ENCODE measurements at regions not wholly inside any gene's neighbourhood (a gene's known extent, or its start where the extent isn't known, plus 50 kb on each side); places are given as distances from the start of the nearest gene placed in this dataset.

DNA sequence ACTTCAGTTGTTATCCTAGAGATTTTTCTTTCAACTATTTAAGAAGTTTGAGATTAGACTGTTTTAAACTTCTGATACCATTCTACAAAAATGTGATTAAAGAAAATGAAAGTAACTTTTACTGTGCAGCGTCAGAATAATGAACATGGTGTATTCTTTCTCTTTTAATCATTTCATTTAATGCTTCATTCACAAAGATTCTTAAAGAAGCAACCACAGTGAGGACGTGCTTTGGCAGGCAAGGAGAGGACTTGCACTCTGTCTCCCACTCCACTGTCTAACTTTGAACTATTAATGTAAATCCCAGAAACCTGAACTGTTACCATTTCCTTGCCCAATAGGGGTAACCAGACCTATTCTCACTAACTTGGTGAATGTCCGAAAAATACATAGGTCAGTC is 137.0 kb downstream of the KCNRG start:
- Histone ChIP-seq H3K4me1 (ENCODE audit: control insufficient read depth in 2 of 2, insufficient read depth in 2 of 2, low read length in 1 of 2) (no peaks in the 10 kb centered on the region), H3K36me3 (ENCODE audit: control insufficient read depth in 2 of 2, insufficient read depth in 2 of 2, low read length in 1 of 2) (no peaks in the 10 kb centered on the region), H3K9me3 (ENCODE audit: control insufficient read depth in 2 of 2, insufficient read depth in 1 of 2, low read depth in 1 of 2, low read length in 1 of 2) (no peaks in the 10 kb centered on the region), H3K27me3 (ENCODE audit: control insufficient read depth in 1 of 2, insufficient read depth in 2 of 2, low read length in 2 of 2) (no peaks in the 10 kb centered on the region), H3K27ac (ENCODE audit: low read depth in 2 of 2, low read length in 1 of 2) (no peak overlapping the region), H3K4me3 (ENCODE audit: low read depth in 1 of 2, low read length in 2 of 2) (no peak overlapping the region)
- 47 to 56% methylated on average over 3 of the region's 3 CpGs for WGBS, 2 donors

DNA sequence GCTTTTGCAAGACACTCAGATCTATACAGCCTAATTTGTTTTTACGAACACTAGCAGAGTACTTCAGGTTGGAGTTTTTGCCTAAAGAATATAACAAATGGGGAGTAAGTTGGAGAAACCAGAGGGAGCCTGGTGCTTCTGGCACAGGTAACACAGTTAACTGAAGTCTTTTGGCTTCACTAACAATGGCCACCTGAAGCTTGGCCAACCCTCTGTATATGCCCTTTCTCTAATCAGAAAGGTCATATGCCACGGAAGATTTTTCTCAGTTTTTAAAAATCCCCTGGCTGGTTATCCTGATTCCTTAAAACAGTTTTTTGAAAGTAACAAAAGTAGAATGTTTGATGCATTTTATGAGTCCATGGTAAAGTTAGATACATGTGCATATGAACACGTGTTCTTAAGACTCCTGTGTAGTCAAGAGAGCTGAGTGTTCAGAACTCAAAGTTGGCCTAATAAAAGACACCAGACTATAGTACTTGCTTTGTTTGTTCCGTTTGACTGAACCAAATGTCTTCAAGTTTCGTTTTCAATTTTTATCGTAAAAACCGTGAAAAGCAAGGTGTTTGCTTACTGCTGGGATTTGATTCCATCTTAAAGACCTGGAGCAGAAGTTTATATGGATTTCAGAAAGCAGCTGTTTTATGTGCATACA is 137.5 kb downstream of the KCNRG start:
- Histone ChIP-seq H3K27ac (ENCODE audit: low read depth in 2 of 2, low read length in 1 of 2) (no peak overlapping the region), H3K9me3 (ENCODE audit: control insufficient read depth in 2 of 2, insufficient read depth in 1 of 2, low read depth in 1 of 2, low read length in 1 of 2) (no peaks in the 10 kb centered on the region), H3K27me3 (ENCODE audit: control insufficient read depth in 1 of 2, insufficient read depth in 2 of 2, low read length in 2 of 2) (no peaks in the 10 kb centered on the region), H3K36me3 (ENCODE audit: control insufficient read depth in 2 of 2, insufficient read depth in 2 of 2, low read length in 1 of 2) (no peaks in the 10 kb centered on the region), H3K4me3 (ENCODE audit: low read depth in 1 of 2, low read length in 2 of 2) (no peak overlapping the region), H3K4me1 (ENCODE audit: control insufficient read depth in 2 of 2, insufficient read depth in 2 of 2, low read length in 1 of 2) (no peaks in the 10 kb centered on the region)
- WGBS, 2 donors, result 74 to 87% methylated on average over 7 of the region's 7 CpGs

DNA sequence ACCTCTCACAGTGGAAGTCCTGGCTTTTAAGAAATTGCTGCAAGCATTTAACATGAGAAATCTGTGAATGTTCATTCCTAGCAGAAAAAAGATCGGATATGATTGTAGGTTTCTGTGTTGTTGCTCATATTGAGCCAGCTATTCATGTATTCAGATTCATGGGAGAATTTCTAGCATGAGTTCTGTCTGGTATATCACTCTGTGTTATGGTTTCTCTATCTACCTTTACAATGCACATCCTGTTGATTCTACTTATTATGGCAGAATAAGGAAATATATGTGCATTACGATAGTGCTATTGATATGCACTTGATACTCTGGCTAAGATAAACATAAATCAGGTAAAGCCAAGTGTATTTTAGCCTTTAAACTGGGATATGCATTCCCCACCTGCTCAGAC is 138.2 kb downstream of the KCNRG start:
- WGBS, 2 donors, result 79 to 93% methylated on average over 2 of the region's 2 CpGs

DNA sequence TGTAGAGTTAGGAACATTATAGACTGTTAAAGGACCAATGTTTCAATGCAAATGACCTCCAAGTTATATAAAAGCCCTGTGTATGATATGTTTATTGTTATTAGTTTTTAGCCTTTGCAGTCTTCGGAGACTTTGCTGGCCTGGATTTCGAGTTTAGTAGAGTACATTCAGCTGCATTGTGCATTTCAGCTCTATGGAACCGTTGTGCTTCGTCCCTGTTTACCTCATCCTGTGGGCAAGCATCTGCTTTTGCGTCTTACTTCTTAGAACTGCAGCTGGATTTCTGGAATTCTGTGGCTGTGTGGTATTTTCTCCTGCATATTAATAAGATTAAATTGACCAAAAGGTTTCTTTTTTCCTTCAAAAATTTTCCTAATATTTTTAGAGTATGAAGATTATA is 138.6 kb downstream of the KCNRG start:
- no peak overlapping the region for H3K27ac ChIP-seq (ENCODE audit: low read depth in 2 of 2, low read length in 1 of 2)

More for the DNA sequence above, 138.2 kb downstream of the KCNRG start:
- Histone ChIP-seq H3K36me3 (ENCODE audit: control insufficient read depth in 2 of 2, insufficient read depth in 2 of 2, low read length in 1 of 2) (no peaks in the 10 kb centered on the region), H3K4me1 (ENCODE audit: control insufficient read depth in 2 of 2, insufficient read depth in 2 of 2, low read length in 1 of 2) (no peaks in the 10 kb centered on the region), H3K27me3 (ENCODE audit: control insufficient read depth in 1 of 2, insufficient read depth in 2 of 2, low read length in 2 of 2) (no peaks in the 10 kb centered on the region), H3K9me3 (ENCODE audit: control insufficient read depth in 2 of 2, insufficient read depth in 1 of 2, low read depth in 1 of 2, low read length in 1 of 2) (no peaks in the 10 kb centered on the region), H3K27ac (ENCODE audit: low read depth in 2 of 2, low read length in 1 of 2) (no peak overlapping the region), H3K4me3 (ENCODE audit: low read depth in 1 of 2, low read length in 2 of 2) (no peak overlapping the region)

DNA sequence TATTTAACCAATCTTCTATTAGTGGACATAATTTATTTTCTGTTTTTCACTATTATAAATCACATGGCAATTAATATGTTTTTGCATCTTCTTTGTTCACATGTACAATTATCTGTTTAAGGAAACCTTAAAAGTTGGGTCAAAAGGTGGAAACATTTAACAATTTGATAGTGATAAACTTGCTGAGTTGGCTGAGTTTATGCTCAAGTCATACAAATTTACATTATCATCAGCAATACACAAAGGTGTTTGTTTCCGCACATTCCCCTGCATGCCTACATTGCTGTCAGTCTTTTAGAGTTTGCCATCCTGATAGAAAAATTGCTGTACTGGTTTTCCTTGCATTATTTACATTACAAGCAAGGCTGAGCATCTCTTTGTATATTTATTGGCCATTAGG is 139.5 kb downstream of the KCNRG start:
- H3K4me1 ChIP-seq (ENCODE audit: control insufficient read depth in 2 of 2, insufficient read depth in 2 of 2, low read length in 1 of 2), result no peaks in the 10 kb centered on the region
- no peaks in the 10 kb centered on the region for H3K27me3 ChIP-seq (ENCODE audit: control insufficient read depth in 1 of 2, insufficient read depth in 2 of 2, low read length in 2 of 2)
- no peaks in the 10 kb centered on the region for H3K36me3 ChIP-seq (ENCODE audit: control insufficient read depth in 2 of 2, insufficient read depth in 2 of 2, low read length in 1 of 2)
- H3K27ac ChIP-seq (ENCODE audit: low read depth in 2 of 2, low read length in 1 of 2), result no peak overlapping the region
- no peak overlapping the region for H3K4me3 ChIP-seq (ENCODE audit: low read depth in 1 of 2, low read length in 2 of 2)
- H3K9me3 ChIP-seq (ENCODE audit: control insufficient read depth in 2 of 2, insufficient read depth in 1 of 2, low read depth in 1 of 2, low read length in 1 of 2), result no peaks in the 10 kb centered on the region
- WGBS, 2 donors, result 96 to 100% methylated on average over 1 of the region's 1 CpG

More for the DNA sequence above, 138.6 kb downstream of the KCNRG start:
- 88 to 90% methylated on average over 5 of the region's 5 CpGs for WGBS, 2 donors
- H3K36me3 ChIP-seq (ENCODE audit: control insufficient read depth in 2 of 2, insufficient read depth in 2 of 2, low read length in 1 of 2), result no peaks in the 10 kb centered on the region
- no peaks in the 10 kb centered on the region for H3K27me3 ChIP-seq (ENCODE audit: control insufficient read depth in 1 of 2, insufficient read depth in 2 of 2, low read length in 2 of 2)
- no peaks in the 10 kb centered on the region for H3K9me3 ChIP-seq (ENCODE audit: control insufficient read depth in 2 of 2, insufficient read depth in 1 of 2, low read depth in 1 of 2, low read length in 1 of 2)
- H3K4me3 ChIP-seq (ENCODE audit: low read depth in 1 of 2, low read length in 2 of 2), result no peak overlapping the region
- no peaks in the 10 kb centered on the region for H3K4me1 ChIP-seq (ENCODE audit: control insufficient read depth in 2 of 2, insufficient read depth in 2 of 2, low read length in 1 of 2)

DNA sequence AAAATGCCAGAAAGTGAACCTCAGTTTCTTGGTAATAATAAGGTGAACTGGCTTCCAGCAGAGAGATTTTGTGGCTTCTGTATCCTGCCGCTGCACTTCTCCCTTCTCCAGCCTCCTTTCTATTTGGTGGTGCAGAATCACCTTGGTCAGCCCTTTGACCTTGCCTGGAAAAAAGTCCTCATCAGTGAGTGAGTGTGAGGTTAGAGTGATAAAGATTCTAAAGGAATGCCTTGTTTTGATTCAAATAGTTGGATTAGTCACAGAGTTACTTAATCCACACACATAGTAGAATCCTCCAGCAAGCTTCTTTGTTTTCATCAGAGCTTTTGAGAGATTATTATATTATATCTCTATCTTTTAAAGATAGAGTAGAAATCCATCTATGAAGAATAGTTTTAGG is 140.9 kb downstream of the KCNRG start:
- Histone ChIP-seq H3K4me1 (ENCODE audit: control insufficient read depth in 2 of 2, insufficient read depth in 2 of 2, low read length in 1 of 2) (no peaks in the 10 kb centered on the region), H3K27me3 (ENCODE audit: control insufficient read depth in 1 of 2, insufficient read depth in 2 of 2, low read length in 2 of 2) (no peaks in the 10 kb centered on the region), H3K36me3 (ENCODE audit: control insufficient read depth in 2 of 2, insufficient read depth in 2 of 2, low read length in 1 of 2) (no peaks in the 10 kb centered on the region), H3K9me3 (ENCODE audit: control insufficient read depth in 2 of 2, insufficient read depth in 1 of 2, low read depth in 1 of 2, low read length in 1 of 2) (no peaks in the 10 kb centered on the region), H3K27ac (ENCODE audit: low read depth in 2 of 2, low read length in 1 of 2) (no peak overlapping the region), H3K4me3 (ENCODE audit: low read depth in 1 of 2, low read length in 2 of 2) (no peak overlapping the region)
- 94 to 97% methylated on average over 1 of the region's 1 CpG for WGBS, 2 donors

DNA sequence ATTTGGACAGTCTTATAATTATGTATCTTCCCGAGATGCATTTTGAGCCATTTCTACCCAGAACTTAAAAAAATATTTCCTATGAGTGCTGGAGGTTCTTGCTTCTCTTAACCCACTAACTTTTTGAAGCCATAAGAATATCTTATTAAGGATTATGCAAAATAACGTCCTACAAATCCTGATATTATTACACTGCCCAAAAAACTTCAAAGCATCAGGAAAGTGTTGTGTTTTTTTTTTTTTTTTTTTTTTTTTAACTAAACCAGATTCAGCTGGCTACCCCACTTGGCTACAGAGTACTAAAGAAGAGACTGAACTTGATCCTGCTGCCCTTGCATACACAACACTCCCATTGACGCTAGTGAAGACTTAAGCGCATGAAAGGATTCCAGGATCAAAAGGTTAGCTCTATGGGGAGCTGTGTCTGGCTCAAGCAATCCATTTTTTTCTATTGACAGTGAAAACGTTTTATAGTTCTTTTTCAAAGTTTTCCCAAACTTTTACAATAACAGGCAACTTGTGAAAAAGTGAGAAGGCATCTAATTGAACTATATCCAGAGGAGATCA is 141.4 kb downstream of the KCNRG start:
- WGBS, 2 donors, result 69 to 72% methylated on average over 5 of the region's 5 CpGs
- Histone ChIP-seq H3K36me3 (ENCODE audit: control insufficient read depth in 2 of 2, insufficient read depth in 2 of 2, low read length in 1 of 2) (no peaks in the 10 kb centered on the region), H3K9me3 (ENCODE audit: control insufficient read depth in 2 of 2, insufficient read depth in 1 of 2, low read depth in 1 of 2, low read length in 1 of 2) (no peaks in the 10 kb centered on the region), H3K4me1 (ENCODE audit: control insufficient read depth in 2 of 2, insufficient read depth in 2 of 2, low read length in 1 of 2) (no peaks in the 10 kb centered on the region), H3K27ac (ENCODE audit: low read depth in 2 of 2, low read length in 1 of 2) (no peak overlapping the region), H3K27me3 (ENCODE audit: control insufficient read depth in 1 of 2, insufficient read depth in 2 of 2, low read length in 2 of 2) (no peaks in the 10 kb centered on the region), H3K4me3 (ENCODE audit: low read depth in 1 of 2, low read length in 2 of 2) (no peak overlapping the region)

DNA sequence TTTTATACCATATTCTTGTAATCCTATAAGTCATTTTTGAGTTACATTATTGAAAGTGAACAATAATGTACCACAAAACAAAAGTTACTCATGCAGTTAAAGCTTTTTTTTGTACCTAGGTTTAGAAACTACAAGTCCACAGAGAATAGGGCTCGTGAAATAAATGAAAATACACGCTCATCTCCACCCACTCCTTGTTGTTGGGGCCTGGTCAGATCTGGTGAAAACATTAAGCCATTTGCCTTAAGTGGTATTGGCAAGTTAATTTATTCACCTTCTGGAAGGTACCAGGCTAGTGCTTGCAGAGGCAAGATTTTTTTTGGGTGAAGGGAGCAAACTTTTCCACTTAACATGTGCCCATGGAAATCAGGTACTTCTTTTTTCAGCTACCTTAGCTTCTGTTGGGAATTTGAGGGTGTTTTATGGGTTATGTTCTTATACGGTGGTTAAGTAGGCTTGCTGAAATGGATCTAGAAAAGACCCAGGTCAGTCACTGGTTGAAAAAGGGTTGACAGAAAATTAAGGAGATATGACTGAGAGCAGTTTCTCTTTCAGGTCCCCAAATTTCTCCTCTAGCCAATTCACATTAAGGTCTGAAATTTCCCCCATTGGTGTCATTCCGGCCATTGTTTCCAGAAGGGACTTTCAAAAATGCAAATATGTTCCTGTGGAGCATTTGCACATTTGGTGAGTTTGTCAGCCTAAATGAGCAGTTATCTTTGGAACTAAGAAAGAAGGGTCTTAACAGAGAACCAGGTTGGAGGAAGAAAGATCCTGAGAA is 143.3 kb downstream of the KCNRG start:
- Histone ChIP-seq H3K4me3 (ENCODE audit: low read depth in 1 of 2, low read length in 2 of 2) (no peak overlapping the region), H3K36me3 (ENCODE audit: control insufficient read depth in 2 of 2, insufficient read depth in 2 of 2, low read length in 1 of 2) (no peaks in the 10 kb centered on the region), H3K4me1 (ENCODE audit: control insufficient read depth in 2 of 2, insufficient read depth in 2 of 2, low read length in 1 of 2) (no peaks in the 10 kb centered on the region), H3K9me3 (ENCODE audit: control insufficient read depth in 2 of 2, insufficient read depth in 1 of 2, low read depth in 1 of 2, low read length in 1 of 2) (no peaks in the 10 kb centered on the region), H3K27ac (ENCODE audit: low read depth in 2 of 2, low read length in 1 of 2) (no peak overlapping the region), H3K27me3 (ENCODE audit: control insufficient read depth in 1 of 2, insufficient read depth in 2 of 2, low read length in 2 of 2) (no peaks in the 10 kb centered on the region)
- WGBS, 2 donors, result 90% methylated on average over 4 of the region's 4 CpGs

DNA sequence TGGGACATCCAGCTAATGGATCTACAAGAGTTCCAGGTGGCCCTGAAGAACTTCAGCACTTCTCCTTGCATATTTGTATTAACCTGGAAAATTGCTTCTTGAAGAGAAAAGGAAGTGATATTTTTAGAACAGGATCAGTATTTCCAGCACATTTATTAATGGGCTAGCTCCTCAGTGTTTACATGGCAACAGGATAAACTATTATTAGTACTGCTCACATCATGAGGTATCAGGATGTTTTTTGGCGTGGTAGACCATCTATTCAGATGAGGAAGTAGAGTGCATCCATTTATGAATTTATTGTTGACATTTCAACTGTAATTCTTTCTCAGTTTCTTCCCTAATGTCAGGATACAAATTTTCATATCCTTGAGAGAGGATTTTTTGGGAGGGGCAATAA is 144.4 kb downstream of the KCNRG start:
- WGBS, 2 donors, result 72 to 80% methylated on average over 1 of the region's 1 CpG
- Histone ChIP-seq H3K4me3 (ENCODE audit: low read depth in 1 of 2, low read length in 2 of 2) (no peak overlapping the region), H3K27me3 (ENCODE audit: control insufficient read depth in 1 of 2, insufficient read depth in 2 of 2, low read length in 2 of 2) (no peaks in the 10 kb centered on the region), H3K4me1 (ENCODE audit: control insufficient read depth in 2 of 2, insufficient read depth in 2 of 2, low read length in 1 of 2) (no peaks in the 10 kb centered on the region), H3K9me3 (ENCODE audit: control insufficient read depth in 2 of 2, insufficient read depth in 1 of 2, low read depth in 1 of 2, low read length in 1 of 2) (no peaks in the 10 kb centered on the region), H3K27ac (ENCODE audit: low read depth in 2 of 2, low read length in 1 of 2) (no peak overlapping the region), H3K36me3 (ENCODE audit: control insufficient read depth in 2 of 2, insufficient read depth in 2 of 2, low read length in 1 of 2) (no peaks in the 10 kb centered on the region)
